OCI-LY1 (cell line): ENCODE measurements at regions not wholly inside any gene's neighbourhood (a gene's known extent, or its start where the extent isn't known, plus 50 kb on each side); places are given as distances from the start of the nearest gene placed in this dataset.

Experiments used
- CTCF ChIP-seq: fragments of 200-600 bp; sonication (generic), shearing (Covaris generic); IDR thresholded peaks from 2 replicates; pipeline ENCODE4 v1.5.1; 2017; ENCODE audit warnings: mild to moderate bottlenecking, antibody characterized with exemption, low read length, moderate library complexity, mixed read lengths
- EZH2 ChIP-seq: fragments of 200-600 bp; sonication (generic), shearing (Covaris generic); IDR thresholded peaks from 2 replicates; pipeline ENCODE4 v1.8.0; 2017; ENCODE audit warnings: borderline replicate concordance, mixed run types, mild to moderate bottlenecking, antibody characterized with exemption, low read length, moderate library complexity, mixed read lengths

- TF ChIP-seq CTCF = no peak
- no peak for TF ChIP-seq EZH2
These were observed 69.6 kb upstream of the RAB11FIP2 start for GRCh38 chr10:118116362-118116714.
